ENCODE measurements at regions not wholly inside any gene's neighbourhood (a gene's known extent, or its start where the extent isn't known, plus 50 kb on each side); places are given as distances from the start of the nearest gene placed in this dataset.
A peak's percentile ranks its signal among the peaks of the same experiment; 100 is the strongest.

- intact Hi-C loops (cut with micrococcal nuclease), result no loop called here
- Mint-ChIP-seq H3K27ac (ENCODE audit: low read depth, unreplicated experiment) (no peak overlapping the region), H3K27me3 (ENCODE audit: insufficient read depth, unreplicated experiment) (no peaks in the 10 kb centered on the region), H3K36me3 (ENCODE audit: insufficient read depth, unreplicated experiment) (peaks cover 5% of the 10 kb centered on the region), H3K4me1 (ENCODE audit: insufficient read depth, unreplicated experiment) (peaks cover 5% of the 10 kb centered on the region), H3K9me3 (ENCODE audit: unreplicated experiment) (no peaks in the 10 kb centered on the region), H3K4me3 (ENCODE audit: unreplicated experiment) (no peak overlapping the region)
- no TSS peak for BruUV-seq (replicated peaks)
- CTCF ChIA-PET, result no interaction called here
- no peak for DNase-seq (ENCODE audit: unreplicated experiment)
- no peak for TF ChIP-seq CTCF (IDR thresholded peaks at IDR 0.05; ENCODE audit: unreplicated experiment)
- POLR2A ChIA-PET, result no interaction called here
These were observed 265.1 kb upstream of the MAP3K1 start for GRCh38 chr5:56550227-56550626.

DNA sequence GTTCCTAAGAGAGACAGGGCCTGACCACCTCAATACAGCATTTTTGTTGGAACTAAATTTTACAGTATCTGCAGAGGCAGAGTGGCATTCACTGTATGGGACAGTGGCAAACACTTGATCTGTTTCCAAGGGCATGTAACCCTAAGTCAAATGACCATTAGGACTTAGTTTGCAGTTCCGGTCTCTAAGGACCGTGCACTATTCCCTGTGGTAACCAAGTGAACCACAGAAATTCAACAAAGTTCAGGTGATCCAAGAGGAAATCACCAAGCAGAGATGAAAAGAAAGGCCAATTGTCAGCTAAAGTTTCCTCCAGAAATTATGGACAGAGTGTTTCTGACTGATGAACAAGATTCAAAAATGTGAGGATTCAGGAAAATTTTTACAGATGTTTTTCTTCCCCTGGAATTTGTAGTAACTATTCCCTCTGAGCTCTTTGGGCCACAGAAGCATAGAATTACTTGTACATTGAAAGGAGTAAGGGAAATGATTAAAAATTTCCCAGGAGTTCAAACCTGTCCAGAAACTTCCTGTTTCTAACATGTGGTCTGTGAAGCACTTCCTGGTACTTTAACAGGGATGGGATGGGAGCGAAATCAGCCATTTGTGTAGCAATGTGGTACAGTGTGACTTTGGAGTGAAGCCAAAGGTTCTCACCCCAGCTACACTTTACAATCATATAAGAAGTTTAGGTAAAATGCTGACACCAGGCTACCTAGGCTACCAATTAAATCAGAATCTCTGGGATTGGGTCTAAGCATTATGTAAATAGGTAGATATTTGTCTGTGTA lies 266.1 kb upstream of the MAP3K1 start:
- no peaks in the 10 kb centered on the region for H3K9me3 Mint-ChIP-seq (ENCODE audit: unreplicated experiment)
- peaks cover 10% of the 10 kb centered on the region for H3K4me1 Mint-ChIP-seq (ENCODE audit: insufficient read depth, unreplicated experiment)
- no peak for TF ChIP-seq CTCF (IDR thresholded peaks at IDR 0.05; ENCODE audit: unreplicated experiment)
- DNase-seq (ENCODE audit: unreplicated experiment), result no peak
- no TSS peak for BruUV-seq (replicated peaks)
- ChIA-PET POLR2A (interaction anchor here (0.6 to 1.2 kb wide), 3 partner anchors 9 to 251 kb away, joined by 3 read pairs; no protein-coding TSS in a partner anchor), CTCF (no interaction called here)
- peaks cover 5% of the 10 kb centered on the region for H3K36me3 Mint-ChIP-seq (ENCODE audit: insufficient read depth, unreplicated experiment)
- no peaks in the 10 kb centered on the region for H3K27me3 Mint-ChIP-seq (ENCODE audit: insufficient read depth, unreplicated experiment)
- intact Hi-C loops (cut with micrococcal nuclease), result no loop called here
- no peak overlapping the region for H3K27ac Mint-ChIP-seq (ENCODE audit: low read depth, unreplicated experiment)
- no peak overlapping the region for H3K4me3 Mint-ChIP-seq (ENCODE audit: unreplicated experiment)

GRCh38 chr5:56545016-56545415 lies 270.3 kb upstream of the MAP3K1 start:
- H3K27ac Mint-ChIP-seq (ENCODE audit: low read depth, unreplicated experiment), result no peak overlapping the region
- no peak for DNase-seq (ENCODE audit: unreplicated experiment)
- CTCF ChIA-PET, result interaction anchor here (1.2 kb wide), 1 partner anchor 8 kb away, joined by 3 read pairs; no protein-coding TSS in a partner anchor
- intact Hi-C loops (cut with micrococcal nuclease), result no loop called here
- H3K4me3 Mint-ChIP-seq (ENCODE audit: unreplicated experiment), result no peak overlapping the region
- POLR2A ChIA-PET, result interaction anchor here (1.1 to 1.8 kb wide), 2 partner anchors 13 to 19 kb away, joined by 3 to 8 read pairs; no protein-coding TSS in a partner anchor
- H3K4me1 Mint-ChIP-seq (ENCODE audit: insufficient read depth, unreplicated experiment), result peaks cover 21% of the 10 kb centered on the region
- no peaks in the 10 kb centered on the region for H3K9me3 Mint-ChIP-seq (ENCODE audit: unreplicated experiment)
- TF ChIP-seq CTCF (IDR thresholded peaks at IDR 0.05; ENCODE audit: unreplicated experiment), result no peak
- no peaks in the 10 kb centered on the region for H3K27me3 Mint-ChIP-seq (ENCODE audit: insufficient read depth, unreplicated experiment)
- H3K36me3 Mint-ChIP-seq (ENCODE audit: insufficient read depth, unreplicated experiment), result peaks cover 5% of the 10 kb centered on the region
- BruUV-seq (replicated peaks), result no TSS peak

- ChIA-PET POLR2A (interaction anchor here (0.6 to 1.8 kb wide), 7 partner anchors 10 to 1377 kb away, joined by 3 to 11 read pairs (median 3); no protein-coding TSS in a partner anchor), CTCF (interaction anchor here (0.7 to 1.2 kb wide), 2 partner anchors 9 to 115 kb away, joined by 3 to 4 read pairs; no protein-coding TSS in a partner anchor)
- peak; percentile 74 for DNase-seq (ENCODE audit: unreplicated experiment)
These were observed 271.6 kb upstream of the MAP3K1 start for GRCh38 chr5:56543441-56544388.

More at GRCh38 chr5:56543441-56544388, 271.6 kb upstream of the MAP3K1 start:
- peaks cover 5% of the 10 kb centered on the region for H3K36me3 Mint-ChIP-seq (ENCODE audit: insufficient read depth, unreplicated experiment)
- no peak overlapping the region for H3K4me3 Mint-ChIP-seq (ENCODE audit: unreplicated experiment)
- TSS peak; percentile 39 for BruUV-seq (replicated peaks)
- intact Hi-C loops (cut with micrococcal nuclease), result loop anchor here (5.0 kb wide), 1 partner anchor 274 kb away; the partner anchor contains the start of gene MAP3K1
- no peaks in the 10 kb centered on the region for H3K9me3 Mint-ChIP-seq (ENCODE audit: unreplicated experiment)
- peak overlapping the region; percentile 24 for H3K27ac Mint-ChIP-seq (ENCODE audit: low read depth, unreplicated experiment)
- no peak for TF ChIP-seq CTCF (IDR thresholded peaks at IDR 0.05; ENCODE audit: unreplicated experiment)
- no peaks in the 10 kb centered on the region for H3K27me3 Mint-ChIP-seq (ENCODE audit: insufficient read depth, unreplicated experiment)
- H3K4me1 Mint-ChIP-seq (ENCODE audit: insufficient read depth, unreplicated experiment), result peaks cover 21% of the 10 kb centered on the region

All from MCF 10A (cell line).